ENCODE measurements at regions not wholly inside any gene's neighbourhood (a gene's known extent, or its start where the extent isn't known, plus 50 kb on each side); places are given as distances from the start of the nearest gene placed in this dataset.

GRCh38 chr14:43765474-43765873 is 741.6 kb downstream of the FSCB start:
- TF ChIP-seq CTCF (IDR thresholded peaks at IDR 0.05; ENCODE audit: borderline replicate concordance, extremely low read depth, low read length, poor library complexity, severe bottlenecking) (no peak), EZH2 (IDR thresholded peaks at IDR 0.05; ENCODE audit: borderline replicate concordance, low read depth, low read length, severe bottlenecking) (no peak)

All from DND-41 (cell line).